ENCODE measurements at regions not wholly inside any gene's neighbourhood (a gene's known extent, or its start where the extent isn't known, plus 50 kb on each side); places are given as distances from the start of the nearest gene placed in this dataset.
"Not testable (repeated sequence)": the region's sequence is repeated elsewhere in the genome, so short reads cannot be mapped to it uniquely, and the experiment has no call there.

DNA sequence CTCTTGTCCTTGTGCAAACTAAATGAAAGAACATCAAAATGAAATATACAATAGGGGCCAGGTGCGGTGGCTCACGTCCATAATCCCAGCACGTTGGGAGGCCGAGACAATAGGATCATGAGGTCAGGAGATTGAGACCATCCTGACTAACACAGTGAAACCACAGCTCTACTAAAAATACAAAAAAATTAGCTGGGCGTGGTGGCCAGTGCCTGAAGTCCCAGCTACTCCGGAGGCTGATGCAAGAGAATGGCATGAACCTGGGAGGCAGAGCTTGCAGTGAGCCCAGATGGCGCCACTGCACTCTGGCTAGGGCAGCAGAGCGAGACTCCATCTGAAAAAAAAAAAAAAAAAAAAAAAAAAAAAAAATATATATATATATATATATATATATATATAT is 132.7 kb upstream of the HSFY2 start:
- DNase-seq: not testable (repeated sequence)

DNA sequence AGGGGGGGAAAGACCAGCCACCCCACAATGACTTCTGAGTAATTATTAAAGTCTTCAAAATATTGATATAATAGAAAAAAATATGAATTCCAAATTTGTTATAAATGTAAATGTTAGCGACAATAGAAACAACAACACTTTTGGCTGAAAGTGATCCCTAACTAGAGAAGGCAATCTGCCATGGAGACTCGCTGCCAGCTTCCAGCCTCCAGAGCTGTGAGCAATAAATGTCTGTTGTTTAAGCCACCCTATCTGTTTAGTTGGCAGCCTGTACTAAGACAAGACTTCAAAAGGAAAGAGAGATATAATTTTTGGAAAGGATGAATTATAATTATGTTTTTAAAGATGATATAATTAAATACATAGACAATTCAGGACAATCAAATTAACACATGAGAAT is 130.8 kb upstream of the HSFY2 start:
- DNase-seq: no peak

DNA sequence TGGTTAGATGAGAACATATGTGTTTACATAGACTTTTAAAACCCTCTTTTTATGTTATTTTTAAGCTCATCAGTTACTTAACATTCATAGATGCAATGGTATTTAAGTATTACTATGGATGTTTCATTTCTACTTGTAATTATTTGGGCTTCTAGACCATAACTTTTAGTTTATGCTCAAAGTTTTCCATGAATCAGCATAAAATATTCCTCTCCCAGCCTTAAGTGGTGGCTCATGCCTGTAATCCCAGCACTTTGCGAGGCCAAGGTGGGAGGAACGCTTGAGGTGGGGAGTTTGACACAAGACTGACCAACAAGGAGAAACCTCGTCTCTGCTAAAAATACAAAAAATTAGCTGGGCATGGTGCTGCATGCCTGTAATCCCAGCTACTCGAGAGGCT is 118.5 kb upstream of the HSFY2 start:
- no peak for DNase-seq

DNA sequence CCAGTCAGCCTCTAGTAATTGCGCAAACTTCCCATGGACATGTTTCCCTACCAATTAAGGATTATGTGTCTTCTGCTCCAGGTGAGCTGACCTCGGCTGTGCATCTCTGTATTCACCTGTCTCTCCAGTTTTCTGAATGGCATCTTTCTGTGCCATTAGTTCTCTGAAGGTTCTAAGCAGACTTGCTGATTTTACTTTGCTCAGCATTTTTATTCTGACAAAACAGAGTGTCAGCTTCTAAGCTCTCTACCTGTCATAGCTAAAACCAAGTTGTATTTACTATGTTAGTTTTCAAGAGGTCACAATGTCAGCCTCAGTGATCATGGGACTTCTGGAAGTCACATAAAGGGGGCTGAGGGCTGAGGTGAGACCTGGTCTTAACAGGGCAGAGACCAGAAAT is 116.0 kb upstream of the HSFY2 start:
- DNase-seq: no peak

DNA sequence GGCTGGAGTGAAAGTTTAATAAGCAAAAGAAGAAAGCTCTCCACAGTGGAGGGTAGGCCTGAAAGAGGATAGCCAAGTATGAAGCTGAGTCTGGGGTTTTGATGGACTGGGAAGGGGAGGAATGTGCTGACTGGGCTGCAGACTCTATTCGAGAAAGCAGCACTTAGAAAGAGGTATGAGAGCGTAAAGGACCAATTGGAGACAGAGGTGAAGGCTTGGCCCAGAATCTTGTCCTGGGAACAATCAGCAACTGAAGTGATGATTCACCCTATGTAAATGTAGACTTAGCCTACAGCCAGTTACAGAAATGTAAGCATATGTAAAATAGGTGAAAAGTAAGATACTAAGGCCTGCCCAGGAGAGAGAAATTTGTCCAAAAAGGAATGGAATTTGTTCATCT is 111.2 kb upstream of the HSFY2 start:
- DNase-seq: no peak

DNA sequence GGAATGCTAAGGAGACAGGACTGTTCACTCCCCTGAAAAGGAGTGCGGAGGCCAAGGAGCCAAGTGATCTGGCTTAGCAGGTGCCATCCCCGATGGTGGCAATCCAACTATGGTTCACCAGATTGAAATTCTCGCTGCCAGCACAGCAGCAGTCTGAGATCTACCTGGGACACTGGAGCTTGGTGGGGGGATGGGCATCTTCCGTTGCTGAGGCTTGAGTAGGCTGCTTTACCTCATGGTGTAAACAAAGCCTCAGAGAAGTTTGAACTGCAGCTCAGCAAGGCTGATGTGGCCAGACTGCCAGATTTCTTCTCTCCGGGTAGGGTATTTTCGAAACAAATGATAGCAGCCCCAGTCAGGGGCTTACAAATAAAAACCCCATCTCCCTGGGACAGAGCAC is 95.6 kb upstream of the HSFY2 start:
- DNase-seq: not testable (repeated sequence)

DNA sequence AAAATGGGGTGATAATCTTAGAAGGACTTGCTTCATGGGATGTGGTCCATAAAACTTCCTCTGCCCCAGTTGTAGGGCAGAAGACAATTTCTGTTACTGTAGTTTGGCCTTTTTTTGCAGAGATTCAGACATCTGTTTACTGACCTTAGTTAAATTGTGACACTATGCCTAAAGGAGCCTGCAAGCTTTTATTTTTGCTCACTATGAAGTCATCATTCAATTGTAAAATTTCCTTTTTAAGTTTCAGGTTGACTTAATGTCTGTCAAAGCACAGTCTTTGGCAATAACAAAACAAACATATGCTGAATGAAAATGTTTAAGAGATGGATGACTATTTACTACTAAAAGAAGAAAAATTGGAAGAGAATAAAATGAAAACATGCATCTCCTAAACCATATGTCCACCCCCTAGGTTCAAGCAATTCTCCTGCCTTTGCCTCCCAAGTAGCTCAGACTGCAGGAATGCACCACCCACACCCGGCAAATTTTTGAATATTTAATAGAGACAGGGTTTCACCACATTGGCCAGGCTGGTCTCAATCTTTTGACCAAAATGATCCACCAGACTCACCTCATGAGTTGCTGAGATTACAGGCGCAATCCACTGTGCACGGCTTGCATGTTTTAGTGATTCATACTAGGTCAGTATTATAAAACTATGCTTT is 93.5 kb upstream of the HSFY2 start:
- not testable (repeated sequence) for DNase-seq

DNA sequence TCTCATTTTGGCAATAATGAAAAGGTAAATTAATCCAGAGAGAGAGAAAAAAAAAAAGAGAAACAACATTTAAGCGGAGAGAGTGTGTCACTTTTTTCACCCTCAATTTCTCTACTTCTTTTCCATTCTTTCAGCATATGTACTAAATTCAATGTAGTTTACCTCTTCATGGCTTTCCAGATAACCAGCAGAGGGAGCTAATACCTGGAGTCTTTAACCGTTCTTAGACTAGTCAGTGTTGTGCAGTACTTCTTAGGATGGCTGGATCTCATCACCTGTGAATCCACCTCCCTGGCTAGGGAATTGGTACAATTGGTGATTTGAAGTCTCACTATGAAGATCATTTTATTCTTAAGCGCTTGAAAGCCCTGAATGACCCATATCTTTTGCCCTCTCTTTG is 87.3 kb upstream of the HSFY2 start:
- DNase-seq: not testable (repeated sequence)

DNA sequence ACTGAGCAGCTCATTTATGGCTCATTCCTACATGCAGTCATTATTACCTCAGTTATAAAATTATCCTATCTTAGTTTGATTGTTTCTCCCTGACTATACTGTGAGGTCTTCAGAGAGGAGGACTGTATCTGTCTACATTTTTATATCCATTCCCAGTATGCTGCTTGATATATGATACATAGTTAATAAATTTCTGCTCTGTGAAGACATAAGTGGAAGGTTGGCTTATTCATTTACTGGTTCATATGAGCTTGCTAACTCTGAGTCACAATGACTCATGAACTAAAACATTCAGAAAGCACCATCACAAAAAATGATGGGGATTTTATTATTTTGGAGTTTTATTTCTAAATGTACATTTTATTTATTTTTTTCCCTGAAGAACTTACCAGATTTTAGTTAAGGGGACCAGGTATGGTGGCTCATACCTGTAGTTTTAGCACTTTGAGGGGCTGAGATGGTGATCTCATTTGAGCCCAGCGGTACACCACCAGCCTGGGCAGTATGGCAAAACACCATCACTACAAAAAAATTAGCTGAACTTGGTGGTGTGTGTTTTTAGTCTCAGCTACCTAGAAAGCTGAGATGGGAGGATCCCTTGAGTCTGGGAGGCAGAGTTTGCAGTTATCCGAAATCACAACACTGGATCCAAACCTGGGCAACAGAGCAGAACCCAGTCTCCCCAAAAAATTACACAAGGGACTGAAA is 85.1 kb upstream of the HSFY2 start:
- not testable (repeated sequence) for DNase-seq

DNA sequence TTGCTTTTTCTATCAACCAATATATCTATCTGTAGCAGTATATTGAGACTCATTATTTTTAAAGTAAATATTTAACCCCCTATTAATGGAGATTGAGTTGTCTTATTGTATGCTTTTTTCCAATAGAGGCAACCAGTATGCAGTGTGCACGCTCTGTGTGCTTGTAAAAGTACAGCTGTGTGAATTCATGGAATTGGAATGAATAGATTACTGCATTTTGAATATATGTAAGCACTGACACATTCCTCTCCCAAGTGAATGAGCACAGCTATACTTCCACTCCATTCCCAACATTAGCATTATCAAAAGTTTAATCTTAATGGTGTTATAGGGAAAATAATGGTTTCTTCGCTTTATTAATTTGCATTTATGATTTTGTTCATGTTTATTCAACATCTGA is 81.6 kb upstream of the HSFY2 start:
- DNase-seq: not testable (repeated sequence)

DNA sequence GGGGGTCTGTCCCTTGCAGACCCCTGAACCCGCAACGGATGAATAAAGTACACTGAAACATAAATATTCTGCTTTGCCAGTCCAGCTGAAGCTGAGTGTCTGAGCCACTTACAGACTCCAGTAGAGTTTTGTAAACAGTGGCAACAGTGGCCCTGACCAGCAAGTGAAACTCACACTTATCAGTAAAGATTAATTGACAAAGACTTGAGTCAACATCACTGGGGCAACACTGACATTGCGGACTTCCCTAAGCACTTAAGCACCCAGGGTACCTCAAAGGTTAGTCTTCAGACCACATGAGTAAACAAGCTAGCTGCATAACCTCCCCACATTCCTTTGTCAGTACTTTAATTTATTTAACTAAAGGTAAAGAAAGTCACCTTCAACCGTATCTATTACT is 79.8 kb upstream of the HSFY2 start:
- DNase-seq: not testable (repeated sequence)

DNA sequence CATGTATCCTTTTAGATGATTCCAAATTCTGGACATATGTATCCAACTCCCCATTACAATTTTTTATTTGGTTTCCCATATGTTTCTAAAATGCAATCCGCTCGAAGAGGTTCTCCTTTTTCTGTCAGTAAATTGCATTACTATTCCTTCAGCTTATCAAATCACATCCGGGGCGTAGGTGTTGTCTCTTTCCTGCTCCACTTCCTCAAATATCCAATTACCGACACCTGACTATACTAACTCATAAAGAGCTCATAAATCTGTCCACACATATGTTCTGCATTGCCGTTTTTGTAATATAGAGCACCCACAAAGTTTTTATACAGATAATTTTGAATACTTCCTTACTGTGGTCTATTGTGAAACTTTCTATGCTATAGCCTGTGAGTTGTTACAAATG is 63.1 kb upstream of the HSFY2 start:
- DNase-seq: not testable (repeated sequence)

Data from femur (tissue), 1 donor.